Endothelial cell of umbilical vein (primary cell): ENCODE measurements at regions not wholly inside any gene's neighbourhood (a gene's known extent, or its start where the extent isn't known, plus 50 kb on each side); places are given as distances from the start of the nearest gene placed in this dataset.

Source experiments
- BruUV-seq: library from RNA; stranded (reverse); fragments of 400-500 nt; replicated peaks from 2 replicates; lab custom pipeline; 2021; lab: Mats Ljungman, UMichigan
- CTCF ChIA-PET: fragments of 300-600, 350-600 bp; sonication (Branson Sonifier 250); formaldehyde crosslinking; loops from one replicate; lab custom pipeline; 2021; ENCODE audit warnings: antibody characterized with exemption, inconsistent platforms; lab: Charles Lee
- POLR2A ChIA-PET: fragments of 300-600, 350-600 bp; sonication (Branson Sonifier 250); formaldehyde crosslinking; loops from one replicate; lab custom pipeline; 2021; ENCODE audit warnings: antibody characterized with exemption, inconsistent platforms; lab: Charles Lee
- DNase-seq: peaks from one replicate; pipeline ENCODE4 v3.0.0-alpha.2; 2011; ENCODE audit warnings: low read depth, low spot score
- FAIRE-seq: peaks from 2 replicates; lab custom pipeline; 2011; peaks lifted over from hg19 to GRCh38; lab: Jason Lieb, UNC
- H2AFZ ChIP-seq: 2 replicates; pipeline ENCODE4 v1.6.0; 2012; ENCODE audit warnings: low read depth, low read length, control low read depth, inconsistent platforms
- H3K27ac ChIP-seq: 2 replicates; pipeline ENCODE4 v1.5.1; 2011; ENCODE audit warnings: low read depth, mild to moderate bottlenecking, control low read depth, low read length, moderate library complexity; ENCODE audit not compliant: insufficient read depth
- H3K27me3 ChIP-seq, 2 experiments: 2 replicates each; pipeline versions ENCODE4 v1.6.0 to v1.6.1; 2011; ENCODE audit warnings: low read length in 2 of 2, mixed read lengths in 1 of 2; ENCODE audit not compliant: control insufficient read depth in 2 of 2, insufficient read depth in 2 of 2
- H3K36me3 ChIP-seq, 2 experiments: 2 replicates in 1 of 2; 3 replicates in 1 of 2; pipeline ENCODE4 v1.5.1; 2011; ENCODE audit warnings: low read length in 2 of 2, mild to moderate bottlenecking in 1 of 2, moderate library complexity in 1 of 2; ENCODE audit not compliant: control insufficient read depth in 2 of 2, insufficient read depth in 2 of 2; ENCODE audit errors: extremely low read depth in 1 of 2
- H3K4me1 ChIP-seq: 3 replicates; pipeline ENCODE4 v1.5.1; 2011; ENCODE audit warnings: mild to moderate bottlenecking, low read length; ENCODE audit not compliant: control insufficient read depth, insufficient read depth; ENCODE audit errors: extremely low read depth
- H3K4me2 ChIP-seq: 2 replicates; pipeline ENCODE4 v1.6.1; 2011; ENCODE audit warnings: low read length, control low read depth, mixed read lengths; ENCODE audit not compliant: insufficient read depth
- H3K4me3 ChIP-seq, 3 experiments: fragments of 200-600 bp in 1 of 3; sonication (generic), shearing (Covaris generic) in 1 of 3; replicated peaks in 1 of 3; 2 replicates each; pipeline ENCODE4 v1.5.1; 2011 to 2016; ENCODE audit warnings: control low read depth in 3 of 3, low read length in 3 of 3, mild to moderate bottlenecking in 2 of 3, inconsistent platforms in 1 of 3, low read depth in 1 of 3, moderate library complexity in 1 of 3; ENCODE audit not compliant: insufficient read depth in 1 of 3
- H3K79me2 ChIP-seq: 2 replicates; pipeline ENCODE4 v1.6.0; 2012; ENCODE audit warnings: low read length, inconsistent platforms; ENCODE audit not compliant: control insufficient read depth, insufficient read depth
- H3K9ac ChIP-seq: replicated peaks from 2 replicates; pipeline ENCODE3; 2011; ENCODE audit warnings: low read length, control low read depth; ENCODE audit not compliant: insufficient read depth; ENCODE audit errors: extremely low read depth
- H3K9me1 ChIP-seq: replicated peaks from 3 replicates; pipeline ENCODE4 v1.6.0; 2011; ENCODE audit warnings: mild to moderate bottlenecking, low read length; ENCODE audit not compliant: control insufficient read depth, insufficient read depth; ENCODE audit errors: extremely low read depth
- H3K9me3 ChIP-seq: replicated peaks from 2 replicates; pipeline ENCODE4 v1.5.1; 2012; ENCODE audit warnings: low read length, inconsistent platforms; ENCODE audit not compliant: control insufficient read depth, insufficient read depth
- H4K20me1 ChIP-seq: replicated peaks from 2 replicates; pipeline ENCODE3; 2011; ENCODE audit warnings: mild to moderate bottlenecking, low read length; ENCODE audit not compliant: control insufficient read depth, insufficient read depth; ENCODE audit errors: extremely low read depth
- EZH2 ChIP-seq: IDR thresholded peaks from 2 replicates; pipeline ENCODE4 v1.6.1; 2012; ENCODE audit warnings: borderline replicate concordance, low read depth, mild to moderate bottlenecking, moderate library complexity, low read length, inconsistent platforms; ENCODE audit not compliant: severe bottlenecking
- FOS ChIP-seq: IDR thresholded peaks from 2 replicates; pipeline ENCODE4 v1.6.1; 2011; ENCODE audit warnings: mild to moderate bottlenecking, low read length, moderate library complexity, borderline replicate concordance; ENCODE audit not compliant: insufficient read depth
- JUN ChIP-seq: IDR thresholded peaks from 2 replicates; pipeline ENCODE4 v1.6.1; 2011; ENCODE audit warnings: borderline replicate concordance, low read depth; ENCODE audit not compliant: insufficient read length, insufficient read depth
- MAX ChIP-seq: IDR thresholded peaks from 2 replicates; pipeline ENCODE4 v1.6.1; 2011; ENCODE audit not compliant: insufficient read depth, insufficient read length
- MYC ChIP-seq: IDR thresholded peaks from one replicate; pipeline ENCODE4 v1.6.1; 2011; ENCODE audit warnings: mild to moderate bottlenecking, low read depth, low read length
- POLR2A ChIP-seq: IDR thresholded peaks from 2 replicates; pipeline ENCODE4 v1.6.1; 2012; ENCODE audit warnings: low read depth, mild to moderate bottlenecking, control low read depth, low read length
- POLR2AphosphoS5 ChIP-seq: IDR thresholded peaks from 2 replicates; pipeline ENCODE4 v1.6.1; 2012; ENCODE audit warnings: low read depth, mild to moderate bottlenecking, control low read depth, low read length, moderate library complexity; ENCODE audit not compliant: insufficient read depth
- dilution Hi-C: fragments of 300-500 bp; cut with MboI; formaldehyde crosslinking; loops from one replicate; pipeline ENCODE4 v1.15.0; 2019; ENCODE audit warnings: low sequenced_read_pairs; ENCODE audit not compliant: extremely low pct_ligation_motif_present
- intact Hi-C: fragments of 100-400 bp; cut with micrococcal nuclease; formaldehyde crosslinking; loops from one replicate; pipeline ENCODE4 v1.10.0; 2022
- TF ChIP-seq, protein P1 (sequence below), 2 donors: IDR thresholded peaks; 1 replicate in 1 of 2; 2 replicates in 1 of 2; pipeline ENCODE4 v1.5.1; 2011; ENCODE audit warnings: low read length in 2 of 2, mild to moderate bottlenecking in 2 of 2, moderate library complexity in 2 of 2, control low read depth in 1 of 2, inconsistent platforms in 1 of 2, low read depth in 1 of 2; ENCODE audit not compliant: insufficient read depth in 1 of 2; ENCODE audit errors: extremely low read depth in 1 of 2

- Histone ChIP-seq H3K79me2 (no peaks in the 10 kb centered on the region), H3K36me3 (no peaks in the 10 kb centered on the region), H2AFZ (no peak overlapping the region), H3K9me1 (no peaks in the 10 kb centered on the region), H3K4me1 (no peaks in the 10 kb centered on the region), H3K9me3 (no peaks in the 10 kb centered on the region), H3K4me2 (no peak overlapping the region), H3K9ac (no peak overlapping the region), H4K20me1 (no peaks in the 10 kb centered on the region), H3K27ac (no peak overlapping the region), H3K4me3 (no peak overlapping the region), H3K27me3 (no peaks in the 10 kb centered on the region)
- dilution Hi-C loops, result no loop called here
- no TSS peak for BruUV-seq
- TF ChIP-seq FOS, result no peak
- no peak for TF ChIP-seq MAX
- TF ChIP-seq JUN, result no peak
- TF ChIP-seq POLR2AphosphoS5, result no peak
- TF ChIP-seq, protein P1, sequence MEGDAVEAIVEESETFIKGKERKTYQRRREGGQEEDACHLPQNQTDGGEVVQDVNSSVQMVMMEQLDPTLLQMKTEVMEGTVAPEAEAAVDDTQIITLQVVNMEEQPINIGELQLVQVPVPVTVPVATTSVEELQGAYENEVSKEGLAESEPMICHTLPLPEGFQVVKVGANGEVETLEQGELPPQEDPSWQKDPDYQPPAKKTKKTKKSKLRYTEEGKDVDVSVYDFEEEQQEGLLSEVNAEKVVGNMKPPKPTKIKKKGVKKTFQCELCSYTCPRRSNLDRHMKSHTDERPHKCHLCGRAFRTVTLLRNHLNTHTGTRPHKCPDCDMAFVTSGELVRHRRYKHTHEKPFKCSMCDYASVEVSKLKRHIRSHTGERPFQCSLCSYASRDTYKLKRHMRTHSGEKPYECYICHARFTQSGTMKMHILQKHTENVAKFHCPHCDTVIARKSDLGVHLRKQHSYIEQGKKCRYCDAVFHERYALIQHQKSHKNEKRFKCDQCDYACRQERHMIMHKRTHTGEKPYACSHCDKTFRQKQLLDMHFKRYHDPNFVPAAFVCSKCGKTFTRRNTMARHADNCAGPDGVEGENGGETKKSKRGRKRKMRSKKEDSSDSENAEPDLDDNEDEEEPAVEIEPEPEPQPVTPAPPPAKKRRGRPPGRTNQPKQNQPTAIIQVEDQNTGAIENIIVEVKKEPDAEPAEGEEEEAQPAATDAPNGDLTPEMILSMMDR (IDR thresholded peaks at IDR 0.05; ENCODE audit: extremely low read depth in 1 of 2, insufficient read depth in 1 of 2, low read depth in 1 of 2, low read length in 2 of 2), result no peak
- TF ChIP-seq EZH2, result no peak
- TF ChIP-seq MYC, result no peak
- no peak for TF ChIP-seq POLR2A
- FAIRE-seq (no peak), DNase-seq (no peak)
- POLR2A ChIA-PET, result no interaction called here
- intact Hi-C loops, result loop anchor here (5.0 to 10.0 kb wide), 5 partner anchors 196 to 1286 kb away; no protein-coding TSS in a partner anchor
- CTCF ChIA-PET, result interaction anchor here (1.2 to 1.4 kb wide), 4 partner anchors 14 to 666 kb away, joined by 3 to 5 read pairs (median 3); no protein-coding TSS in a partner anchor
These were observed 195.1 kb downstream of the NDFIP2 start for GRCh38 chr13:79675931-79676660.
